KMS-11 (cell line): ENCODE measurements at regions not wholly inside any gene's neighbourhood (a gene's known extent, or its start where the extent isn't known, plus 50 kb on each side); places are given as distances from the start of the nearest gene placed in this dataset.

Experiments
- H2AFZ ChIP-seq: fragments of 200-600 bp; sonication (generic); 2 replicates; pipeline ENCODE4 v1.6.1; 2016; ENCODE audit warnings: antibody characterized with exemption, mixed run types, low read depth
- H3K27ac ChIP-seq: fragments of 200-600 bp; sonication (generic); 2 replicates; pipeline ENCODE4 v1.6.1; 2016; ENCODE audit warnings: mild to moderate bottlenecking, mixed run types
- H3K27me3 ChIP-seq: fragments of 200-600 bp; sonication (generic); 2 replicates; pipeline ENCODE4 v1.6.1; 2017; ENCODE audit warnings: mild to moderate bottlenecking, low read depth, mixed run types, moderate library complexity; ENCODE audit not compliant: insufficient read depth
- H3K36me3 ChIP-seq: fragments of 200-600 bp; sonication (generic); 2 replicates; pipeline ENCODE4 v1.6.1; 2017; ENCODE audit warnings: mild to moderate bottlenecking, mixed run types; ENCODE audit not compliant: insufficient read depth
- H3K4me1 ChIP-seq: fragments of 200-600 bp; sonication (generic); 2 replicates; pipeline ENCODE4 v1.6.1; 2016; ENCODE audit warnings: mild to moderate bottlenecking, low read depth, mixed run types; ENCODE audit not compliant: poor library complexity, severe bottlenecking
- H3K4me2 ChIP-seq: fragments of 200-600 bp; sonication (generic); 2 replicates; pipeline ENCODE4 v1.7.0; 2016; ENCODE audit warnings: mild to moderate bottlenecking, mixed run types
- H3K4me3 ChIP-seq: fragments of 200-600 bp; sonication (generic); IDR thresholded peaks from 2 replicates; pipeline ENCODE4 v1.6.1; 2017; ENCODE audit warnings: low read depth, low read length, mixed read lengths; ENCODE audit not compliant: insufficient read depth
- H3K79me2 ChIP-seq: fragments of 200-600 bp; sonication (generic); 2 replicates; pipeline ENCODE4 v1.6.1; 2016; ENCODE audit warnings: low read depth, mixed run types; ENCODE audit not compliant: insufficient read depth
- H3K9ac ChIP-seq: fragments of 200-600 bp; sonication (generic); 2 replicates; pipeline ENCODE4 v1.6.1; 2016; ENCODE audit warnings: mild to moderate bottlenecking, mixed run types
- H4K20me1 ChIP-seq: fragments of 200-600 bp; sonication (generic); 2 replicates; pipeline ENCODE4 v1.6.1; 2016; ENCODE audit warnings: mild to moderate bottlenecking, mixed run types; ENCODE audit not compliant: insufficient read depth
- TF ChIP-seq, protein P1 (sequence below): fragments of 200-600 bp; sonication (generic); conservative IDR thresholded peaks from 2 replicates; pipeline ENCODE4 v1.6.1; 2017; ENCODE audit warnings: low read depth, mild to moderate bottlenecking, antibody characterized with exemption, low read length, moderate library complexity, mixed read lengths

DNA sequence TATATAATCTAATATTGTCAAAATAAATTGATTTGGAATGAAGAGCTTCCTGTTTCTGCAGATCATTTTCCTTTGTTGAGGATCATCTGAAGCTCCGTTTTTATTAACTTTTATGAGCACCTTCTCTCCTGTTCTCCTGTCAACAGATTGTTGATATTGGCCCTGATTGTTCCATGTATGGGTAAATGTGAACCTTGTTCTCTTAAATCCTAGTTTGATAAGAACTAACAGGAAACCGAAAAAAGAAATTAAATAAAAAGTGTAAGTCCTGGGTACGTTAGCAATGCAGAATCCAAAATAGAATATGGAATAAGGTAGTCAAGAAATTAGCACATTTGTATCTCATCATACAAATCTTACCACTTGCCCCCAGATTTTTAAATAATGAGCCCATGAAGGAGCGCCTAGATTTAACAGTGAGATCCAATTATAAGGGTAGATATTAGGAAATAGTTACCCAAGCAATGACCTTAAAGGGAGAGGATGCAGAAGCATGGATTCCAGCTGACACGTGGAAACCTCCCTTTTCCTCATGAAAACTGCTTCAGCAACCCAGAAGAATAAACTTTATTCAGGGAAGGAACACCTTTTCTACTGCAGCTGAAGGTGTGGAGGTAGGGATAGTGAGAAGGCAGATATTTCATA lies 80.8 kb upstream of the PIK3R1 start:
- Histone ChIP-seq H3K9ac (no peak overlapping the region), H3K4me1 (peaks cover 24% of the 10 kb centered on the region), H3K36me3 (no peaks in the 10 kb centered on the region)

DNA sequence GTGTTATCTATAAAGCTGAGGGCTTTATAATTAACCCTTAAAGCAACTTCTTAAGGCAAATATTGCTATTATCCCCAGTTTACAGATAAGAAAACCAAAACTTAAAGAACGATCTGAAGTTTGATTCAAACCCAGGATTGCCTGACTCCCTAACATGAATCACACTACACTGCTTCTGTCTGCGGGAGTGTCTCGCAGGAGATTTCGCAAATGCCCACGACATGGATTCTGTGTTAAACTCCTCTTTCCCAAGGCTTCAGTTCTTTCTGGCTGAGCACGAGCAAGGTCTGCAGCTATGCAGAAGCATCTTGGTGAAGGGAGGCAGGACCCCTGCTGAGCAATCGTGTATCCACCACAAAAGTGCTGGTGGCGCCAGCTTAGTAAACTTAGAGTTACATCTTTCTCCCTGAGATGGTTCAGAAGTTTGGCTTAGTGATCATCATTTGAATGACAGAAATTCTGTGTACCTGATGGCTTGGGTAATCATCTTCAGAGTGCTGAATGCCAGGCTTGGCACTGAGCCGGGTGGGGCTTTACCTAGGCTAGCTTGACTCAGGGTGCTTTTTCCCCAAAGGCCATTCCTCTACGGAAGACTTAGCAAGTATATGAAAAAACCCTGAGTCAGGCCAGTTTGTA lies 81.4 kb upstream of the PIK3R1 start:
- Histone ChIP-seq H3K27me3 (no peaks in the 10 kb centered on the region), H3K4me1 (peaks cover 17% of the 10 kb centered on the region), H3K27ac (no peak overlapping the region), H3K79me2 (no peaks in the 10 kb centered on the region), H3K9ac (no peak overlapping the region), H3K4me3 (no peak overlapping the region), H3K4me2 (no peak overlapping the region), H4K20me1 (no peaks in the 10 kb centered on the region), H3K36me3 (no peaks in the 10 kb centered on the region), H2AFZ (no peak overlapping the region)
- TF ChIP-seq, protein P1, sequence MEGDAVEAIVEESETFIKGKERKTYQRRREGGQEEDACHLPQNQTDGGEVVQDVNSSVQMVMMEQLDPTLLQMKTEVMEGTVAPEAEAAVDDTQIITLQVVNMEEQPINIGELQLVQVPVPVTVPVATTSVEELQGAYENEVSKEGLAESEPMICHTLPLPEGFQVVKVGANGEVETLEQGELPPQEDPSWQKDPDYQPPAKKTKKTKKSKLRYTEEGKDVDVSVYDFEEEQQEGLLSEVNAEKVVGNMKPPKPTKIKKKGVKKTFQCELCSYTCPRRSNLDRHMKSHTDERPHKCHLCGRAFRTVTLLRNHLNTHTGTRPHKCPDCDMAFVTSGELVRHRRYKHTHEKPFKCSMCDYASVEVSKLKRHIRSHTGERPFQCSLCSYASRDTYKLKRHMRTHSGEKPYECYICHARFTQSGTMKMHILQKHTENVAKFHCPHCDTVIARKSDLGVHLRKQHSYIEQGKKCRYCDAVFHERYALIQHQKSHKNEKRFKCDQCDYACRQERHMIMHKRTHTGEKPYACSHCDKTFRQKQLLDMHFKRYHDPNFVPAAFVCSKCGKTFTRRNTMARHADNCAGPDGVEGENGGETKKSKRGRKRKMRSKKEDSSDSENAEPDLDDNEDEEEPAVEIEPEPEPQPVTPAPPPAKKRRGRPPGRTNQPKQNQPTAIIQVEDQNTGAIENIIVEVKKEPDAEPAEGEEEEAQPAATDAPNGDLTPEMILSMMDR = no peak

More for the DNA sequence above, 80.8 kb upstream of the PIK3R1 start:
- Histone ChIP-seq H3K79me2 (no peaks in the 10 kb centered on the region), H2AFZ (no peak overlapping the region), H3K4me3 (no peak overlapping the region), H3K27ac (no peak overlapping the region), H3K4me2 (no peak overlapping the region), H3K27me3 (no peaks in the 10 kb centered on the region), H4K20me1 (no peaks in the 10 kb centered on the region)
- TF ChIP-seq, protein P1 = no peak

DNA sequence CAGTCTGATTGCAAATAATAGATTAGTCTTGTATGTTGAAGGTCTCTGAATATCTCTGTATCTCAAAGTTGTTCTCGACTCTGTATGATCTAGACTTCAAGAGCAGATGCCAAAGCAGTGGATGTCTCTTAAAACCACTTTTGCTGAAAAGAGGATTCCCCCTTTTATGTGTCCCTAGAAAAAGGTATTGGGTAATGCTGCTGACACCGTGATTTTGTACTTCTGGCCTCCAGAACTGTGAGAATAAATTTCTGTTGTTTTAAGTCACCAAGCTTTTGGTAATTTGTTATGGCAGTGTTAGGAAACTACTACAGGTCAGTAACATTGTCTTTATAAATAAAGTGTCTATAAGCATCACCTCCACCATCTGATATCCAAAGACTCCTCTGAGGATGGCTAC lies 85.3 kb upstream of the PIK3R1 start:
- Histone ChIP-seq H3K9ac (no peak overlapping the region), H3K4me3 (no peak overlapping the region), H3K27me3 (no peaks in the 10 kb centered on the region), H3K36me3 (no peaks in the 10 kb centered on the region), H2AFZ (no peak overlapping the region), H3K4me2 (no peak overlapping the region), H3K4me1 (no peaks in the 10 kb centered on the region), H4K20me1 (no peaks in the 10 kb centered on the region), H3K27ac (no peak overlapping the region), H3K79me2 (no peaks in the 10 kb centered on the region)
- TF ChIP-seq, protein P1 = no peak

DNA sequence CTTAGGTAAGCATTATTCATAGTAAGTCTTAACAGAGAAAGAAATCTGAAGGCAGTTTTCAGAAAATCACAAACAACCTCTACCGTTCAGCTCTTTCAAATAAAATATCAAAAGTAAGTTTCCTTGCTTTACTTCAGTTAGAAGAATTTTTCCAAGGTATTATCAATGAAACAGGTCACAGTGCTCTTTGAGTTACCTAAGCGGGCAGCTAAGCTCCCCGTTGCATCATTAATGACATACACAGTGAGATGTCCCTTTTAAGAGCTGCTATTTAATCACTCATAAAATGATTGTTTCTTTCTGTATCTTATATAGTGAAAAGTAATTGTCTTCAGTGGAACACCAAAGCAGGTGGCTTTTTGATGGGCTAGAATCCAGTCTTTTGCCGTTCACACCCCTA lies 86.2 kb upstream of the PIK3R1 start:
- H3K36me3 ChIP-seq = no peaks in the 10 kb centered on the region
- no peaks in the 10 kb centered on the region for H3K27me3 ChIP-seq
- H3K4me2 ChIP-seq = no peak overlapping the region
- no peaks in the 10 kb centered on the region for H3K4me1 ChIP-seq
- TF ChIP-seq, protein P1 = no peak
- H4K20me1 ChIP-seq = no peaks in the 10 kb centered on the region
- H3K79me2 ChIP-seq = no peaks in the 10 kb centered on the region
- H3K4me3 ChIP-seq = no peak overlapping the region
- H3K9ac ChIP-seq = no peak overlapping the region
- H2AFZ ChIP-seq = no peak overlapping the region
- H3K27ac ChIP-seq = no peak overlapping the region
